ENCODE measurements at regions not wholly inside any gene's neighbourhood (a gene's known extent, or its start where the extent isn't known, plus 50 kb on each side); places are given as distances from the start of the nearest gene placed in this dataset.

GRCh38 chr7:106597014-106597413, 63.9 kb downstream of the CCDC71L start:
- 100% methylated on average over 1 of the region's 2 CpGs; no CpG with 5 or more reads in 1 of the 2 donors for WGBS, 2 donors (ENCODE audit: low coverage in 1 of 2)
- Histone ChIP-seq H3K36me3 (no peaks in the 10 kb centered on the region), H3K9me3 (no peaks in the 10 kb centered on the region), H3K4me3 (no peak overlapping the region), H3K27me3 (no peaks in the 10 kb centered on the region), H3K4me1 (no peaks in the 10 kb centered on the region), H3K27ac (no peak overlapping the region)
- no peak for TF ChIP-seq CTCF (IDR thresholded peaks at IDR 0.05)
- no peak for TF ChIP-seq POLR2AphosphoS5 (IDR thresholded peaks at IDR 0.05)
- no peak for TF ChIP-seq EP300 (IDR thresholded peaks at IDR 0.05)
- TF ChIP-seq POLR2A (IDR thresholded peaks at IDR 0.05) = no peak
- no peak for ATAC-seq

GRCh38 chr7:106595922-106596321, 65.0 kb downstream of the CCDC71L start:
- 82 to 83% methylated on average over 3 of the region's 3 CpGs for WGBS, 2 donors (ENCODE audit: low coverage in 1 of 2)
- TF ChIP-seq EP300 (IDR thresholded peaks at IDR 0.05) (no peak), POLR2A (IDR thresholded peaks at IDR 0.05) (no peak), POLR2AphosphoS5 (IDR thresholded peaks at IDR 0.05) (no peak), CTCF (IDR thresholded peaks at IDR 0.05) (no peak)

DNA sequence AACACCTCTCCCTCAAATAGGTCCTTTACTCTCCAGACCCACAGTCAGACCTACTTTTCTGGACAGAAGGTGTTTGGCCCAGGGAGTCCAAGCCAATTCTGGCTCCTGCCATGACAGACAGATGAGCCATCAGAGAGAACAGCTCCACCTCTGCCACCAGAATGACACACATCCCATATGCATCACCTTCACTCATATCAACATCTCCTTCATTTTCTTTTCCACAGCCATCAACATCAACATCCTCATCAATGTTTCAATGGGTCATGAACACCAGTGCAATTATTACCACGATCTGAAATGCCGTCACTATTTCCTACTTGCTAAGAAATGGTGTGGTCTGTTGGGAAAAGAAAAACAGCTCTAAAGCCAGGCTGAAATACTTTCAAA, 67.9 kb downstream of the CCDC71L start:
- Histone ChIP-seq H3K27ac (no peak overlapping the region), H3K4me3 (no peak overlapping the region), H3K9me3 (no peaks in the 10 kb centered on the region), H3K27me3 (no peaks in the 10 kb centered on the region), H3K4me1 (no peaks in the 10 kb centered on the region), H3K36me3 (no peaks in the 10 kb centered on the region)
- TF ChIP-seq POLR2A (IDR thresholded peaks at IDR 0.05) = no peak
- no peak for ATAC-seq
- 91 to 100% methylated on average over 1 to 2 of the region's 2 CpGs for WGBS, 2 donors (ENCODE audit: low coverage in 1 of 2)

More at GRCh38 chr7:106595922-106596321, 65.0 kb downstream of the CCDC71L start:
- ATAC-seq = no peak
- Histone ChIP-seq H3K27me3 (no peaks in the 10 kb centered on the region), H3K9me3 (no peaks in the 10 kb centered on the region), H3K4me3 (no peak overlapping the region), H3K4me1 (no peaks in the 10 kb centered on the region), H3K36me3 (no peaks in the 10 kb centered on the region), H3K27ac (no peak overlapping the region)

GRCh38 chr7:106592282-106593027, 68.5 kb downstream of the CCDC71L start:
- TF ChIP-seq EP300 (IDR thresholded peaks at IDR 0.05) = no peak
- no peak for TF ChIP-seq CTCF (IDR thresholded peaks at IDR 0.05)
- TF ChIP-seq POLR2AphosphoS5 (IDR thresholded peaks at IDR 0.05) = no peak
- TF ChIP-seq POLR2A (IDR thresholded peaks at IDR 0.05) = no peak
- Histone ChIP-seq H3K4me3 (no peak overlapping the region), H3K4me1 (no peaks in the 10 kb centered on the region), H3K36me3 (no peaks in the 10 kb centered on the region), H3K27me3 (no peaks in the 10 kb centered on the region), H3K27ac (no peak overlapping the region), H3K9me3 (no peaks in the 10 kb centered on the region)
- no peak for ATAC-seq
- WGBS, 2 donors (ENCODE audit: low coverage in 1 of 2) = 65 to 75% methylated on average over 1 of the region's 1 CpG

GRCh38 chr7:106591146-106591545, 69.8 kb downstream of the CCDC71L start:
- Histone ChIP-seq H3K9me3 (no peaks in the 10 kb centered on the region), H3K27me3 (no peaks in the 10 kb centered on the region), H3K27ac (no peak overlapping the region), H3K4me1 (no peaks in the 10 kb centered on the region), H3K4me3 (no peak overlapping the region), H3K36me3 (no peaks in the 10 kb centered on the region)
- TF ChIP-seq CTCF (IDR thresholded peaks at IDR 0.05) (no peak), POLR2A (IDR thresholded peaks at IDR 0.05) (no peak), EP300 (IDR thresholded peaks at IDR 0.05) (no peak)
- WGBS, 2 donors (ENCODE audit: low coverage in 1 of 2) = 86 to 89% methylated on average over 1 to 3 of the region's 4 CpGs
- no peak for ATAC-seq
